Heart right ventricle (tissue), 16 donors: ENCODE measurements at regions not wholly inside any gene's neighbourhood (a gene's known extent, or its start where the extent isn't known, plus 50 kb on each side); places are given as distances from the start of the nearest gene placed in this dataset.
A peak's percentile ranks its signal among the peaks of the same experiment; 100 is the strongest.

Source experiments
- ATAC-seq, 8 donors: fragments of 200-7000 bp; cut with Tn5 transposase; one replicate each; pipeline ENCODE4 v1.9.1; 2020; ENCODE audit warnings: mild to moderate bottlenecking in 8 of 8, moderate library complexity in 8 of 8, moderate number of reproducible peaks in 1 of 8
- DNase-seq, 2 donors: peaks; one replicate each; pipeline ENCODE4 v3.0.0-alpha.2; 2020
- H3K27ac ChIP-seq, 10 donors: fragments of 200-600 bp; sonication (generic) in 2 of 10; one replicate each; pipeline versions ENCODE4 v1.5.0 to v1.8.0; 2020 to 2022; ENCODE audit warnings: mild to moderate bottlenecking in 3 of 10
- H3K27me3 ChIP-seq, 7 donors: fragments of 200-600 bp; one replicate each; pipeline ENCODE4 v1.8.0; 2021 to 2022; ENCODE audit warnings: mild to moderate bottlenecking in 2 of 7
- H3K36me3 ChIP-seq, 9 donors: fragments of 200-600 bp; sonication (generic) in 1 of 9; one replicate each; pipeline versions ENCODE4 v1.5.0 to v1.8.0; 2020 to 2022; ENCODE audit warnings: mild to moderate bottlenecking in 2 of 9
- H3K4me1 ChIP-seq, 9 donors: fragments of 200-600 bp; sonication (generic) in 1 of 9; one replicate each; pipeline versions ENCODE4 v1.5.0 to v1.8.0; 2020 to 2022; ENCODE audit warnings: mild to moderate bottlenecking in 4 of 9
- H3K4me3 ChIP-seq, 10 donors: fragments of 200-600 bp; sonication (generic) in 2 of 10; one replicate each; pipeline versions ENCODE4 v1.5.0 to v1.8.0; 2020 to 2022; ENCODE audit warnings: mild to moderate bottlenecking in 7 of 10, moderate library complexity in 2 of 10
- H3K9me3 ChIP-seq, 11 donors: fragments of 200-600 bp in 10 of 11; sonication (generic) in 2 of 11; one replicate each; pipeline versions ENCODE4 v1.5.0 to v1.8.0; 2013 to 2022; ENCODE audit warnings: mild to moderate bottlenecking in 2 of 11, control low read depth in 1 of 11, moderate library complexity in 1 of 11
- CTCF ChIP-seq, 9 donors: fragments of 200-600 bp; sonication (generic) in 2 of 9; IDR thresholded peaks; one replicate each; pipeline versions ENCODE4 v1.5.0 to v1.8.0; 2021 to 2022; ENCODE audit warnings: antibody characterized with exemption in 9 of 9, mild to moderate bottlenecking in 5 of 9, moderate library complexity in 1 of 9
- WGBS, 2 donors: extraction: QIAGEN DNeasy Blood & Tissue Kit; methylation state at CpG; one replicate each; pipeline ENCODE4 v1.1.7; 2013; ENCODE audit warnings: inconsistent platforms in 1 of 2; 5-methylcytosine and 5-hydroxymethylcytosine counted together
- intact Hi-C, 10 donors: fragments of 100-400 bp; cut with DNase I; formaldehyde crosslinking; loops; one replicate each; pipeline versions ENCODE4 v1.11.1 to v1.14.2; 2022
- donor health status: Arrhythmogenic right ventricular cardiomyopathy.
- donor health status: ischemic (EF 13 %, LVEDD 7.1; RV severe dilation, severe dysfunction).
- donor health status: healthy with polysubstance abuse.
- donor health status: DM: no; HTN: yes; CAD: no.
- donor health status: DM: no; HTN: no; CAD: no.
- donor health status: ischemic (EF 25% LVEDD 6.9; RV normal size, moderate dysfunction).
- donor health status: ischemic (EF 25% LVEDD 5.7; RV mildly dilated, moderate dysfunction).
- donor health status: healthy.
- donor health status: DM: yes; HTN: yes; CAD: no.
- donor health status: Ischemic cardiomyopathy.
- donor health status: ischemic (EF 35%, LVEDD 5.7; RV mildly dilated, moderate dysfunction).
- donor health status: nonischemic (EF 11% LVEDD 7.7; RV severe dilation, severe dysfunction).
- donor health status: DM: yes; HTN: yes; CAD: no.
- donor health status: PGD.
- donor health status: ischemic (EF 29% LVEDD 5.4; RV normal size, mild dysfunction).
- donor health status: nonischemic (EF 23%, LVEDD 6.1; RV moderate dilation, normal function).

- Histone ChIP-seq H3K4me3 (peak overlapping the region in 8 of 10 donors; percentile 4 to 66 (median 57)), H3K9me3 (no peaks in the 10 kb centered on the region), H3K27ac (peak overlapping the region in 9 of 10 donors; percentile 51 to 97 (median 89)), H3K27me3 (no peaks in the 10 kb centered on the region), H3K36me3 (peaks cover 0 to 5% (median 0%) of the 10 kb centered on the region in 9 donors), H3K4me1 (peaks cover 11 to 89% (median 58%) of the 10 kb centered on the region in 9 donors)
- WGBS, 2 donors = 80 to 87% methylated on average over 2 of the region's 2 CpGs
- TF ChIP-seq CTCF (IDR thresholded peaks at IDR 0.05) = no peak
- intact Hi-C loops = loop anchor here in 2 of 10 donors (5.0 to 10.0 kb wide), 2 partner anchors 33 to 426 kb away; partner anchors contain the start of gene ATOSB (in 1 of the 2)
- DNase-seq (no peak), ATAC-seq (no peak)
Observed at GRCh38 chr9:35540315-35540714, 50.4 kb downstream of the RUSC2 start.

GRCh38 chr9:35546853-35547252 lies 56.9 kb downstream of the RUSC2 start:
- H3K27me3 ChIP-seq = no peaks in the 10 kb centered on the region
- ATAC-seq = peak in 2 of 8 donors; percentile 14 to 45
- no peak overlapping the region for H3K4me3 ChIP-seq
- H3K9me3 ChIP-seq = no peaks in the 10 kb centered on the region
- H3K27ac ChIP-seq = no peak overlapping the region
- peaks cover 0 to 64% (median 20%) of the 10 kb centered on the region in 9 donors for H3K36me3 ChIP-seq
- TF ChIP-seq CTCF (IDR thresholded peaks at IDR 0.05) = no peak
- intact Hi-C loops = loop anchor here in 1 of 10 donors (10.0 kb wide), 1 partner anchor 432 kb away; the partner anchor contains the start of gene ATOSB
- no peak for DNase-seq
- WGBS, 2 donors = 81 to 82% methylated on average over 6 of the region's 6 CpGs
- H3K4me1 ChIP-seq = peaks cover 2 to 84% (median 28%) of the 10 kb centered on the region in 9 donors

- no peak for TF ChIP-seq CTCF (IDR thresholded peaks at IDR 0.05)
- H3K27me3 ChIP-seq = no peaks in the 10 kb centered on the region
- DNase-seq (no peak), ATAC-seq (peak in 3 of 8 donors; percentile 8 to 31 (median 8))
- H3K9me3 ChIP-seq = no peaks in the 10 kb centered on the region
- no peak overlapping the region for H3K27ac ChIP-seq
- H3K4me3 ChIP-seq = no peak overlapping the region
- 94 to 96% methylated on average over 16 of the region's 16 CpGs for whole genome bisulfite sequencing, 2 donors
- H3K36me3 ChIP-seq = peaks cover 0 to 64% (median 20%) of the 10 kb centered on the region in 9 donors
- intact Hi-C loops = loop anchor here in 1 of 10 donors (10.0 kb wide), 1 partner anchor 433 kb away; the partner anchor contains the start of gene ATOSB
- peaks cover 2 to 84% (median 32%) of the 10 kb centered on the region in 9 donors for H3K4me1 ChIP-seq
Observed at GRCh38 chr9:35547889-35548418, 57.1 kb upstream of the TESK1 start.

- DNase-seq (no peak), ATAC-seq (peak in 1 of 8 donors; percentile 49)
- WGBS, 2 donors = 78 to 100% methylated on average over 1 of the region's 1 CpG
- peaks cover 0 to 64% (median 20%) of the 10 kb centered on the region in 9 donors for H3K36me3 ChIP-seq
- no peaks in the 10 kb centered on the region for H3K27me3 ChIP-seq
- H3K9me3 ChIP-seq = no peaks in the 10 kb centered on the region
- no peak overlapping the region for H3K4me3 ChIP-seq
- peaks cover 6 to 84% (median 34%) of the 10 kb centered on the region in 9 donors for H3K4me1 ChIP-seq
- intact Hi-C loops = loop anchor here in 1 of 10 donors (10.0 kb wide), 1 partner anchor 434 kb away; the partner anchor contains the start of gene ATOSB
- no peak for TF ChIP-seq CTCF (IDR thresholded peaks at IDR 0.05)
- H3K27ac ChIP-seq = no peak overlapping the region
Observed at GRCh38 chr9:35548571-35548970, 56.5 kb upstream of the TESK1 start.
